GM12872 (cell line): ENCODE measurements at regions not wholly inside any gene's neighbourhood (a gene's known extent, or its start where the extent isn't known, plus 50 kb on each side); places are given as distances from the start of the nearest gene placed in this dataset.

Experiments
- TF ChIP-seq, protein P1 (sequence below): IDR thresholded peaks from 3 replicates; pipeline ENCODE4 v1.5.1; 2011; ENCODE audit warnings: low read depth, mild to moderate bottlenecking, low read length, moderate library complexity; ENCODE audit not compliant: insufficient read depth

GRCh38 chr5:66284588-66285342 is 140.7 kb downstream of the SREK1 start:
- TF ChIP-seq, protein P1, sequence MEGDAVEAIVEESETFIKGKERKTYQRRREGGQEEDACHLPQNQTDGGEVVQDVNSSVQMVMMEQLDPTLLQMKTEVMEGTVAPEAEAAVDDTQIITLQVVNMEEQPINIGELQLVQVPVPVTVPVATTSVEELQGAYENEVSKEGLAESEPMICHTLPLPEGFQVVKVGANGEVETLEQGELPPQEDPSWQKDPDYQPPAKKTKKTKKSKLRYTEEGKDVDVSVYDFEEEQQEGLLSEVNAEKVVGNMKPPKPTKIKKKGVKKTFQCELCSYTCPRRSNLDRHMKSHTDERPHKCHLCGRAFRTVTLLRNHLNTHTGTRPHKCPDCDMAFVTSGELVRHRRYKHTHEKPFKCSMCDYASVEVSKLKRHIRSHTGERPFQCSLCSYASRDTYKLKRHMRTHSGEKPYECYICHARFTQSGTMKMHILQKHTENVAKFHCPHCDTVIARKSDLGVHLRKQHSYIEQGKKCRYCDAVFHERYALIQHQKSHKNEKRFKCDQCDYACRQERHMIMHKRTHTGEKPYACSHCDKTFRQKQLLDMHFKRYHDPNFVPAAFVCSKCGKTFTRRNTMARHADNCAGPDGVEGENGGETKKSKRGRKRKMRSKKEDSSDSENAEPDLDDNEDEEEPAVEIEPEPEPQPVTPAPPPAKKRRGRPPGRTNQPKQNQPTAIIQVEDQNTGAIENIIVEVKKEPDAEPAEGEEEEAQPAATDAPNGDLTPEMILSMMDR = no peak

- TF ChIP-seq, protein P1 = no peak
Observed at GRCh38 chr5:66285343-66285922, 141.3 kb downstream of the SREK1 start.

DNA sequence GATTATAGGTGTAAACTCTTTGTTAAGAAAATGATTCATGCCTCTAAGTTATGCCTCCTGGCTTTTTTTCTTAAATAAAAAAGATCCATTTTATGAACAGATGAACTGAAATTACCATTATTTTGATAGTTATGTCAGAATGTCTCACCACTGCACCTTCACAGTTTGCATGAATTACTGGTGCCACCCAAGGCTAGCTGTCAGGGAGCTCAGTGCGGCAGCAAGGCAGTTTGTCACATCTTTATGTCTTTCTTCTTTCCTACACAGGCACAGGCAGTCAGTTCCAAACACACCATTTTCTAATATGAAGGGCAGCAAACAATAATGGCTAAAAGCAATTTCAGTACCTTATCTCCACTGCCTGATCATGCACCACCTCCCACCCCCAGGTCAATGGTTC is 147.7 kb downstream of the SREK1 start:
- TF ChIP-seq, protein P1 = no peak

DNA sequence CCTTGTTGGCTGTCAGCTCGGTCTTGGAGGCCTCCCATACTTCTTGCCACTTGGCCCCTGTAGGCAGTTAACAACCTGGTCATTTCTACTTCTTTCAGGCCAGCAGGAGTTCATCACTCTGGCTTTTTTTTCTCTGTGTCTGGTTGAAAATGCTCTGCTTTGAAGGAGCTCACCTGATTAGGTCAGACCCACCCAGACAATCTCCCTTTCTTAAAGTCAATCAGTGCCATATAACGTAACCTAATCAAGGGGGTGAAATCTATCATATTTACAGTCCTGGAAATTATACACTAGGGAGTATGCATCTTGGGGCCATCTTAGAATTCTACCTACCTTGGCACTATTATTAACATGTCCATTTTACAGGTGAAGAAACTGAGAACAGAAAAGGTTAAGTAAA is 155.4 kb downstream of the SREK1 start:
- TF ChIP-seq, protein P1 = no peak

GRCh38 chr5:66302344-66302743 is 158.2 kb downstream of the SREK1 start:
- TF ChIP-seq, protein P1 = no peak

- TF ChIP-seq, protein P1 = peak; percentile 92
Observed at GRCh38 chr5:66306105-66306843, 162.2 kb downstream of the SREK1 start.

DNA sequence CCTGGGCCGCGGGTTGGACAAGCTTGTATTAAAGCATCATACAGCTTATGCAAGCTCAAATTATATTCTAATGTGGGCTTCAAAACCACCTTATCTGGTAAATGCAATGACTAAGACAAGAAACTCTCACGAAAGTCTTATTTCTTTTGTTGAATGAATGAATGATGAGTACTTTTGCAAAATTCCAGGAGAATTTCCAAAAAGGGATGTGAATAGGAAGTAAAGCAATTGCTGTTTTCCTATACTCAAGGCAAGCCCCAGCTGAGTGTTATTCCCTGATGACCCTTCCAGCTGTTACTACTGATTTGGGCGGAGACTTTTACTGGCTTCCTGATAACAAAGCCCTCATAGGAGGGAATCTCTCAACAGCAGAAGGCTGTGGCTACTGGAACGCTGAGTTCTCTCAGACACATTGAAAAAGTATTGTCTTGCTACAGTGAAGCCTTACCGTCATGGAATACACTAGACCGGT is 162.8 kb downstream of the SREK1 start:
- TF ChIP-seq, protein P1 = no peak
